ENCODE measurements at regions not wholly inside any gene's neighbourhood (a gene's known extent, or its start where the extent isn't known, plus 50 kb on each side); places are given as distances from the start of the nearest gene placed in this dataset.

DNA sequence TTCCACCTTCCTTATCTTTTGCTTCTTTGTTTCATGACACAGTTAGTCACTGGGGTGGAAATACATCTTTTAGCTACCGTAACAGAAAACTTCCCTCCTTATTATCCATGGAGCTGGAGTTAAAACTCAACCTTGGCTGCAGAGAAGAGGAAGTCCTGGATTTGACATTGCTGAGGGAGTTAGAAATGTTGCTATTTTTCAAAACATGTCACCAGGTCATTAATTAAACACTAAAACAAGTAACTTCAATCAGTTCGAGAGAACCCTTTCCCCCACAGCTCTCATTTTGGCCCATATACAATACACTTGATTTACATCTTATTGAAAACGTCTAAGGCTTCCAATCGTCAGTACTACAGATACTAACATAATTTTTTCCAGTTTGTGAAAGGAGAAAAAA, 237.9 kb upstream of the CD180 start:
- H3K27ac ChIP-seq (ENCODE audit: low read depth in 1 of 2, low read length in 2 of 2) = no peak overlapping the region
- no peak overlapping the region for H3K4me3 ChIP-seq (ENCODE audit: low read depth in 1 of 3, low read length in 3 of 3)
- TF ChIP-seq EGR1 (IDR thresholded peaks at IDR 0.05; ENCODE audit: low read depth in 2 of 2) = no peak
- no peak for TF ChIP-seq JUND (IDR thresholded peaks at IDR 0.05)
- no peak for TF ChIP-seq HNF4G (IDR thresholded peaks at IDR 0.05)
- no peak for TF ChIP-seq NR2F2 (IDR thresholded peaks at IDR 0.05)
- no peak for TF ChIP-seq FOXA1 (IDR thresholded peaks at IDR 0.05)
- no peak for TF ChIP-seq RXRA (IDR thresholded peaks at IDR 0.05)
- TF ChIP-seq, protein P1, sequence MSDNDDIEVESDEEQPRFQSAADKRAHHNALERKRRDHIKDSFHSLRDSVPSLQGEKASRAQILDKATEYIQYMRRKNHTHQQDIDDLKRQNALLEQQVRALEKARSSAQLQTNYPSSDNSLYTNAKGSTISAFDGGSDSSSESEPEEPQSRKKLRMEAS (IDR thresholded peaks at IDR 0.05) = no peak
- TF ChIP-seq REST (IDR thresholded peaks at IDR 0.05) = no peak
- TF ChIP-seq, protein P2, sequence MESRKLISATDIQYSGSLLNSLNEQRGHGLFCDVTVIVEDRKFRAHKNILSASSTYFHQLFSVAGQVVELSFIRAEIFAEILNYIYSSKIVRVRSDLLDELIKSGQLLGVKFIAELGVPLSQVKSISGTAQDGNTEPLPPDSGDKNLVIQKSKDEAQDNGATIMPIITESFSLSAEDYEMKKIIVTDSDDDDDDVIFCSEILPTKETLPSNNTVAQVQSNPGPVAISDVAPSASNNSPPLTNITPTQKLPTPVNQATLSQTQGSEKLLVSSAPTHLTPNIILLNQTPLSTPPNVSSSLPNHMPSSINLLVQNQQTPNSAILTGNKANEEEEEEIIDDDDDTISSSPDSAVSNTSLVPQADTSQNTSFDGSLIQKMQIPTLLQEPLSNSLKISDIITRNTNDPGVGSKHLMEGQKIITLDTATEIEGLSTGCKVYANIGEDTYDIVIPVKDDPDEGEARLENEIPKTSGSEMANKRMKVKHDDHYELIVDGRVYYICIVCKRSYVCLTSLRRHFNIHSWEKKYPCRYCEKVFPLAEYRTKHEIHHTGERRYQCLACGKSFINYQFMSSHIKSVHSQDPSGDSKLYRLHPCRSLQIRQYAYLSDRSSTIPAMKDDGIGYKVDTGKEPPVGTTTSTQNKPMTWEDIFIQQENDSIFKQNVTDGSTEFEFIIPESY (IDR thresholded peaks at IDR 0.05) = no peak
- TF ChIP-seq HNF4A (conservative IDR thresholded peaks at IDR 0.05) = no peak
- no peak for TF ChIP-seq FOXA2 (IDR thresholded peaks at IDR 0.05)
- no peaks in the 10 kb centered on the region for H3K9me3 ChIP-seq (ENCODE audit: control insufficient read depth in 4 of 4, low read length in 3 of 4)
- 73% methylated on average over 4 of the region's 4 CpGs for WGBS
- no peaks in the 10 kb centered on the region for H3K27me3 ChIP-seq (ENCODE audit: control insufficient read depth in 4 of 4, insufficient read depth in 4 of 4, low read length in 3 of 4)
- no peak overlapping the region for H3K9ac ChIP-seq (ENCODE audit: low read depth in 1 of 2, low read length in 2 of 2)
- no peaks in the 10 kb centered on the region for H3K36me3 ChIP-seq (ENCODE audit: control insufficient read depth in 4 of 4, insufficient read depth in 3 of 4, low read depth in 1 of 4, low read length in 3 of 4)
- DNase-seq (ENCODE audit: low spot score) = no peak
- H3K4me1 ChIP-seq (ENCODE audit: control insufficient read depth in 4 of 4, insufficient read depth in 4 of 4, low read length in 3 of 4) = no peaks in the 10 kb centered on the region

DNA sequence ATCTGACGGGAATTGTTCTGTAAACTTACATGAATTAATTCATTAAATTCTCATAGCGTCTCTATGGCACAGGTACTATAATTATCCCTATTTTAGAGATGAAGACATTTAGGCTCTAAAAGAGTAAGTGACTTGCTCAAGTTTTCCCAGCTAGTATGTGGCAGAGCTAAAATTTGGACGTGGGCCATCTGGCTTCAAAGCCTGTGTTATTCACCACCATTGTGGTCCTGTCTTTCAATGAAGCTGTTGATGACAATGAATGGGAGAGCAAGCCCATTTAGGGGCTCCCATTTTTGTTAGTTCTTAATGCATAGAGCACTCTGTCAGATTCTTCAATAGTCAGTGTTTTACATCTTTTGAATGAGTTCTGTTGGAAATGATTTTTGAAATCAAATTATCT, 236.0 kb upstream of the CD180 start:
- H3K9ac ChIP-seq (ENCODE audit: low read depth in 1 of 2, low read length in 2 of 2) = no peak overlapping the region
- no peak overlapping the region for H3K4me3 ChIP-seq (ENCODE audit: low read depth in 1 of 3, low read length in 3 of 3)
- H3K4me1 ChIP-seq (ENCODE audit: control insufficient read depth in 4 of 4, insufficient read depth in 4 of 4, low read length in 3 of 4) = no peaks in the 10 kb centered on the region
- H3K27ac ChIP-seq (ENCODE audit: low read depth in 1 of 2, low read length in 2 of 2) = no peak overlapping the region
- DNase-seq (ENCODE audit: low spot score) = no peak
- H3K9me3 ChIP-seq (ENCODE audit: control insufficient read depth in 4 of 4, low read length in 3 of 4) = no peaks in the 10 kb centered on the region
- no peaks in the 10 kb centered on the region for H3K27me3 ChIP-seq (ENCODE audit: control insufficient read depth in 4 of 4, insufficient read depth in 4 of 4, low read length in 3 of 4)
- H3K36me3 ChIP-seq (ENCODE audit: control insufficient read depth in 4 of 4, insufficient read depth in 3 of 4, low read depth in 1 of 4, low read length in 3 of 4) = no peaks in the 10 kb centered on the region
- 91% methylated on average over 3 of the region's 3 CpGs for WGBS
- TF ChIP-seq FOXA2 (IDR thresholded peaks at IDR 0.05) (no peak), NR2F2 (IDR thresholded peaks at IDR 0.05) (no peak), FOXA1 (IDR thresholded peaks at IDR 0.05) (no peak), EGR1 (IDR thresholded peaks at IDR 0.05; ENCODE audit: low read depth in 2 of 2) (no peak), SP1 (IDR thresholded peaks at IDR 0.05) (no peak), GABPA (IDR thresholded peaks at IDR 0.05 in 1 of 2, conservative IDR thresholded peaks at IDR 0.05 in 1 of 2) (no peak), RAD21 (IDR thresholded peaks at IDR 0.05) (no peak), REST (IDR thresholded peaks at IDR 0.05) (no peak), RXRA (IDR thresholded peaks at IDR 0.05) (no peak), HNF4G (IDR thresholded peaks at IDR 0.05) (no peak), HNF4A (conservative IDR thresholded peaks at IDR 0.05) (no peak), CTCF (IDR thresholded peaks at IDR 0.05; ENCODE audit: low read depth, low read length, missing input control) (no peak), JUND (IDR thresholded peaks at IDR 0.05) (no peak)
- TF ChIP-seq, protein P3, sequence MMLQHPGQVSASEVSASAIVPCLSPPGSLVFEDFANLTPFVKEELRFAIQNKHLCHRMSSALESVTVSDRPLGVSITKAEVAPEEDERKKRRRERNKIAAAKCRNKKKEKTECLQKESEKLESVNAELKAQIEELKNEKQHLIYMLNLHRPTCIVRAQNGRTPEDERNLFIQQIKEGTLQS (IDR thresholded peaks at IDR 0.05) = no peak
- TF ChIP-seq, protein P1 (IDR thresholded peaks at IDR 0.05) = no peak
- TF ChIP-seq, protein P2 (IDR thresholded peaks at IDR 0.05) = no peak

All from liver (tissue), 8 donors.